Breast epithelium (tissue), 3 donors: ENCODE measurements at regions not wholly inside any gene's neighbourhood (a gene's known extent, or its start where the extent isn't known, plus 50 kb on each side); places are given as distances from the start of the nearest gene placed in this dataset.

Experiments used
- CTCF ChIP-seq, 3 donors: fragments of 450-650 bp; IDR thresholded peaks; one replicate each; pipeline ENCODE4 v1.5.1; 2016 to 2017; ENCODE audit warnings: antibody characterized with exemption in 3 of 3, mild to moderate bottlenecking in 3 of 3, moderate library complexity in 3 of 3
- POLR2A ChIP-seq: fragments of 450-650 bp; IDR thresholded peaks from one replicate; pipeline ENCODE4 v1.6.1; 2016; ENCODE audit warnings: antibody characterized with exemption, mild to moderate bottlenecking, moderate library complexity
- POLR2AphosphoS5 ChIP-seq, 3 donors: sonication (generic); formaldehyde crosslinking; IDR thresholded peaks; one replicate each; pipeline ENCODE4 v1.6.1; 2017; ENCODE audit warnings: antibody characterized with exemption in 3 of 3

GRCh38 chr6:6753301-6753700 lies 164.8 kb downstream of the LY86 start:
- TF ChIP-seq POLR2A (no peak), CTCF (IDR thresholded peaks at IDR 0.05) (no peak), POLR2AphosphoS5 (IDR thresholded peaks at IDR 0.05) (no peak)
